Mesendoderm (in vitro differentiated cells): ENCODE measurements at regions not wholly inside any gene's neighbourhood (a gene's known extent, or its start where the extent isn't known, plus 50 kb on each side); places are given as distances from the start of the nearest gene placed in this dataset.
A peak's percentile ranks its signal among the peaks of the same experiment; 100 is the strongest.

ENCODE experiments used
- DNase-seq: peaks from one replicate; pipeline ENCODE4 v3.0.0; 2013
- H2AK5ac ChIP-seq: 2 replicates; pipeline ENCODE4 v1.6.1; 2013; ENCODE audit warnings: low read length, inconsistent platforms
- H2BK120ac ChIP-seq: 2 replicates; pipeline ENCODE4 v1.6.1; 2013; ENCODE audit warnings: low read depth, mild to moderate bottlenecking, low read length, moderate library complexity, mixed read lengths
- H2BK15ac ChIP-seq: replicated peaks from 2 replicates; pipeline ENCODE4 v1.6.1; 2013; ENCODE audit warnings: low read depth, mild to moderate bottlenecking, moderate library complexity
- H2BK5ac ChIP-seq: 2 replicates; pipeline ENCODE4 v1.6.1; 2013; ENCODE audit warnings: low read length, inconsistent platforms
- H3K18ac ChIP-seq: 2 replicates; pipeline ENCODE4 v1.6.1; 2013; ENCODE audit warnings: mild to moderate bottlenecking, low read length, mixed read lengths
- H3K23ac ChIP-seq: one replicate; pipeline ENCODE4 v1.6.1; 2013; ENCODE audit warnings: low read length
- H3K27ac ChIP-seq: 2 replicates; pipeline ENCODE4 v1.5.1; 2013; ENCODE audit warnings: low read depth, mild to moderate bottlenecking, inconsistent platforms, low read length, moderate library complexity
- H3K27me3 ChIP-seq: 2 replicates; pipeline ENCODE4 v1.6.1; 2013; ENCODE audit warnings: low read length, control low read depth, mild to moderate bottlenecking, inconsistent platforms; ENCODE audit not compliant: insufficient read depth, poor library complexity
- H3K36me3 ChIP-seq: 2 replicates; pipeline ENCODE4 v1.6.1; 2013; ENCODE audit warnings: low read length, inconsistent platforms; ENCODE audit not compliant: control insufficient read depth, insufficient read depth
- H3K4ac ChIP-seq: one replicate; pipeline ENCODE4 v1.6.1; 2013; ENCODE audit warnings: low read depth, mild to moderate bottlenecking, low read length, moderate library complexity
- H3K4me1 ChIP-seq: 2 replicates; pipeline ENCODE4 v1.6.1; 2013; ENCODE audit warnings: low read depth, low read length, inconsistent platforms; ENCODE audit not compliant: control insufficient read depth
- H3K4me2 ChIP-seq: 2 replicates; pipeline ENCODE4 v1.6.1; 2013; ENCODE audit warnings: low read length
- H3K4me3 ChIP-seq: 2 replicates; pipeline ENCODE4 v1.5.1; 2013; ENCODE audit warnings: mild to moderate bottlenecking, low read length
- H3K56ac ChIP-seq: one replicate; pipeline ENCODE4 v1.6.1; 2013; ENCODE audit warnings: low read length
- H3K79me1 ChIP-seq: 2 replicates; pipeline ENCODE4 v1.6.1; 2013; ENCODE audit warnings: low read length, inconsistent platforms
- H3K79me2 ChIP-seq: 2 replicates; pipeline ENCODE4 v1.6.1; 2013; ENCODE audit warnings: mild to moderate bottlenecking, low read length; ENCODE audit not compliant: control insufficient read depth, insufficient read depth
- H3K9ac ChIP-seq: 2 replicates; pipeline ENCODE4 v1.6.1; 2013; ENCODE audit warnings: low read length, inconsistent platforms
- H4K5ac ChIP-seq: one replicate; pipeline ENCODE4 v1.6.1; 2013; ENCODE audit warnings: low read length
- H4K8ac ChIP-seq: one replicate; pipeline ENCODE4 v1.6.1; 2013; ENCODE audit warnings: low read depth, mild to moderate bottlenecking, control low read depth, low read length, moderate library complexity
- WGBS: extraction: QIAGEN DNeasy Blood & Tissue Kit; methylation state at CpG from one replicate; pipeline ENCODE4 v1.1.7; 2013; ENCODE audit warnings: low lambda C conversion rate, missing lambda C conversion rate; ENCODE audit not compliant: insufficient coverage; ENCODE audit errors: extremely low coverage; 5-methylcytosine and 5-hydroxymethylcytosine counted together

GRCh38 chr11:109251230-109251629, 170.8 kb upstream of the C11orf87 start:
- Histone ChIP-seq H2BK15ac (no peak overlapping the region), H3K4me2 (no peak overlapping the region), H2BK120ac (no peak overlapping the region), H3K79me2 (no peaks in the 10 kb centered on the region), H3K79me1 (no peaks in the 10 kb centered on the region), H3K18ac (no peak overlapping the region), H3K56ac (no peak overlapping the region), H3K4me3 (no peak overlapping the region), H3K9ac (no peak overlapping the region), H2AK5ac (no peak overlapping the region), H3K4me1 (no peaks in the 10 kb centered on the region), H3K36me3 (no peaks in the 10 kb centered on the region), H3K23ac (no peak overlapping the region), H4K5ac (no peak overlapping the region), H3K27me3 (no peaks in the 10 kb centered on the region), H3K27ac (no peak overlapping the region), H3K4ac (no peak overlapping the region), H4K8ac (no peak overlapping the region), H2BK5ac (no peak overlapping the region)
- no CpG with 5 or more reads among the region's 5 CpGs for WGBS
- no peak for DNase-seq

- no peak overlapping the region for H3K9ac ChIP-seq
- no peaks in the 10 kb centered on the region for H3K36me3 ChIP-seq
- no peak overlapping the region for H3K4me2 ChIP-seq
- no peak overlapping the region for H2BK120ac ChIP-seq
- no peak overlapping the region for H2BK15ac ChIP-seq
- no peak overlapping the region for H3K4ac ChIP-seq
- DNase-seq = no peak
- no peaks in the 10 kb centered on the region for H3K79me2 ChIP-seq
- H3K18ac ChIP-seq = no peak overlapping the region
- H4K5ac ChIP-seq = no peak overlapping the region
- no CpG with 5 or more reads among the region's 1 CpG for WGBS
- H4K8ac ChIP-seq = no peak overlapping the region
- H3K4me3 ChIP-seq = no peak overlapping the region
- H3K27ac ChIP-seq = no peak overlapping the region
- H3K79me1 ChIP-seq = no peaks in the 10 kb centered on the region
- H2BK5ac ChIP-seq = no peak overlapping the region
- H2AK5ac ChIP-seq = no peak overlapping the region
- H3K27me3 ChIP-seq = no peaks in the 10 kb centered on the region
- H3K23ac ChIP-seq = no peak overlapping the region
- H3K4me1 ChIP-seq = no peaks in the 10 kb centered on the region
- H3K56ac ChIP-seq = no peak overlapping the region
These were observed 157.9 kb upstream of the C11orf87 start for GRCh38 chr11:109264128-109264527.

GRCh38 chr11:109267293-109268095, 154.5 kb upstream of the C11orf87 start:
- H2BK15ac ChIP-seq = no peak overlapping the region
- H3K56ac ChIP-seq = no peak overlapping the region
- no peak overlapping the region for H3K4me3 ChIP-seq
- H3K9ac ChIP-seq = no peak overlapping the region
- H3K4me2 ChIP-seq = no peak overlapping the region
- H3K27ac ChIP-seq = no peak overlapping the region
- no peak overlapping the region for H2BK120ac ChIP-seq
- DNase-seq = peak; percentile 14
- no peak overlapping the region for H3K23ac ChIP-seq
- H3K36me3 ChIP-seq = no peaks in the 10 kb centered on the region
- H3K79me2 ChIP-seq = no peaks in the 10 kb centered on the region
- no peak overlapping the region for H2AK5ac ChIP-seq
- no peak overlapping the region for H2BK5ac ChIP-seq
- no peak overlapping the region for H3K4ac ChIP-seq
- H4K5ac ChIP-seq = no peak overlapping the region
- no peak overlapping the region for H4K8ac ChIP-seq
- no peaks in the 10 kb centered on the region for H3K27me3 ChIP-seq
- no peaks in the 10 kb centered on the region for H3K4me1 ChIP-seq
- no CpG with 5 or more reads among the region's 2 CpGs for WGBS
- H3K18ac ChIP-seq = no peak overlapping the region
- H3K79me1 ChIP-seq = no peaks in the 10 kb centered on the region

- WGBS = no CpG with 5 or more reads among the region's 2 CpGs
- no peak for DNase-seq
- Histone ChIP-seq H3K27ac (no peak overlapping the region), H3K79me2 (no peaks in the 10 kb centered on the region), H3K56ac (no peak overlapping the region), H3K27me3 (no peaks in the 10 kb centered on the region), H3K9ac (no peak overlapping the region), H3K4me1 (no peaks in the 10 kb centered on the region), H3K4me3 (no peak overlapping the region), H3K79me1 (no peaks in the 10 kb centered on the region), H4K5ac (no peak overlapping the region), H3K4ac (no peak overlapping the region), H4K8ac (no peak overlapping the region), H3K4me2 (no peak overlapping the region), H3K18ac (no peak overlapping the region), H2BK15ac (no peak overlapping the region), H2AK5ac (no peak overlapping the region), H2BK120ac (no peak overlapping the region), H3K36me3 (no peaks in the 10 kb centered on the region), H2BK5ac (no peak overlapping the region), H3K23ac (no peak overlapping the region)
These were observed 146.1 kb upstream of the C11orf87 start for GRCh38 chr11:109275931-109276330.

- no CpG with 5 or more reads among the region's 2 CpGs for WGBS
- H4K5ac ChIP-seq = no peak overlapping the region
- H3K9ac ChIP-seq = no peak overlapping the region
These were observed 136.5 kb upstream of the C11orf87 start for GRCh38 chr11:109285465-109285864.

GRCh38 chr11:109291553-109291952, 130.4 kb upstream of the C11orf87 start:
- H4K5ac ChIP-seq = no peak overlapping the region
- H3K4me3 ChIP-seq = no peak overlapping the region
- no peak overlapping the region for H4K8ac ChIP-seq
- H3K4ac ChIP-seq = no peak overlapping the region
- H3K9ac ChIP-seq = no peak overlapping the region
- no peak overlapping the region for H3K56ac ChIP-seq
- DNase-seq = no peak
- no peaks in the 10 kb centered on the region for H3K36me3 ChIP-seq
- H2BK120ac ChIP-seq = no peak overlapping the region
- no peaks in the 10 kb centered on the region for H3K27me3 ChIP-seq
- H3K23ac ChIP-seq = no peak overlapping the region
- no CpG with 5 or more reads among the region's 2 CpGs for WGBS
- no peak overlapping the region for H2BK15ac ChIP-seq
- H3K4me2 ChIP-seq = no peak overlapping the region
- H3K27ac ChIP-seq = no peak overlapping the region
- no peak overlapping the region for H3K18ac ChIP-seq
- no peaks in the 10 kb centered on the region for H3K4me1 ChIP-seq
- no peak overlapping the region for H2BK5ac ChIP-seq
- H2AK5ac ChIP-seq = no peak overlapping the region
- no peaks in the 10 kb centered on the region for H3K79me1 ChIP-seq
- no peaks in the 10 kb centered on the region for H3K79me2 ChIP-seq

More at GRCh38 chr11:109285465-109285864, 136.5 kb upstream of the C11orf87 start:
- Histone ChIP-seq H3K18ac (no peak overlapping the region), H2BK120ac (no peak overlapping the region), H2BK15ac (no peak overlapping the region), H3K4ac (no peak overlapping the region), H3K79me1 (no peaks in the 10 kb centered on the region), H3K27ac (no peak overlapping the region), H2AK5ac (no peak overlapping the region), H3K4me1 (no peaks in the 10 kb centered on the region), H3K79me2 (no peaks in the 10 kb centered on the region), H3K36me3 (no peaks in the 10 kb centered on the region), H3K4me2 (no peak overlapping the region), H3K56ac (no peak overlapping the region), H4K8ac (no peak overlapping the region), H2BK5ac (no peak overlapping the region), H3K23ac (no peak overlapping the region), H3K27me3 (no peaks in the 10 kb centered on the region), H3K4me3 (no peak overlapping the region)
- DNase-seq = no peak
